ENCODE measurements at regions not wholly inside any gene's neighbourhood (a gene's known extent, or its start where the extent isn't known, plus 50 kb on each side); places are given as distances from the start of the nearest gene placed in this dataset.

- Histone ChIP-seq H2BK12ac (ENCODE audit: low read length in 2 of 2) (no peak overlapping the region), H3K4me1 (ENCODE audit: control insufficient read depth, insufficient read depth, low read depth, low read length) (no peaks in the 10 kb centered on the region), H3K27ac (ENCODE audit: low read length, poor library complexity, severe bottlenecking) (no peak overlapping the region), H2BK5ac (ENCODE audit: low read depth, low read length, poor library complexity, severe bottlenecking) (no peak overlapping the region), H3K23ac (ENCODE audit: low read length in 2 of 2) (no peak overlapping the region), H2BK15ac (ENCODE audit: low read depth, poor library complexity, severe bottlenecking) (no peak overlapping the region), H2BK120ac (ENCODE audit: low read depth, low read length) (no peak overlapping the region), H2AK5ac (ENCODE audit: low read length, severe bottlenecking) (no peak overlapping the region), H3K27me3 (ENCODE audit: control insufficient read depth in 1 of 2, insufficient read depth in 1 of 2, low read length in 2 of 2) (no peaks in the 10 kb centered on the region), H4K8ac (ENCODE audit: low read length) (no peak overlapping the region), H3K18ac (ENCODE audit: low read depth in 1 of 2, low read length in 2 of 2) (no peak overlapping the region), H3K9me3 (ENCODE audit: control insufficient read depth, low read length) (no peaks in the 10 kb centered on the region), H3K4me2 (ENCODE audit: low read length, poor library complexity, severe bottlenecking) (no peak overlapping the region), H3K14ac (ENCODE audit: low read length in 2 of 2) (no peak overlapping the region), H2AFZ (ENCODE audit: low read depth, low read length) (no peak overlapping the region), H3K4me3 (ENCODE audit: insufficient read depth in 1 of 2, low read depth in 1 of 2, low read length in 2 of 2) (no peak overlapping the region), H3K36me3 (ENCODE audit: control insufficient read depth in 1 of 2, insufficient read depth in 2 of 2, low read depth in 1 of 2, low read length in 2 of 2) (no peaks in the 10 kb centered on the region), H3K9ac (ENCODE audit: low read length) (no peak overlapping the region), H4K91ac (ENCODE audit: low read length) (no peak overlapping the region), H3K4ac (ENCODE audit: low read depth in 1 of 2, low read length in 2 of 2) (no peak overlapping the region), H3K79me1 (replicated peaks; ENCODE audit: low read length, poor library complexity, severe bottlenecking) (no peaks in the 10 kb centered on the region)
- no peak for DNase-seq
- WGBS: 55% methylated on average over 2 of the region's 3 CpGs
Observed at GRCh38 chr1:88014131-88014530, 669.9 kb upstream of the PKN2 start.

GRCh38 chr1:88016947-88017346 is 667.1 kb upstream of the PKN2 start:
- H3K23ac ChIP-seq (ENCODE audit: low read length in 2 of 2): no peak overlapping the region
- no peak overlapping the region for H2BK15ac ChIP-seq (ENCODE audit: low read depth, poor library complexity, severe bottlenecking)
- no peaks in the 10 kb centered on the region for H3K79me1 ChIP-seq (replicated peaks; ENCODE audit: low read length, poor library complexity, severe bottlenecking)
- no peak overlapping the region for H3K27ac ChIP-seq (ENCODE audit: low read length, poor library complexity, severe bottlenecking)
- H3K36me3 ChIP-seq (ENCODE audit: control insufficient read depth in 1 of 2, insufficient read depth in 2 of 2, low read depth in 1 of 2, low read length in 2 of 2): no peaks in the 10 kb centered on the region
- no peak overlapping the region for H3K18ac ChIP-seq (ENCODE audit: low read depth in 1 of 2, low read length in 2 of 2)
- no peak overlapping the region for H3K9ac ChIP-seq (ENCODE audit: low read length)
- H3K14ac ChIP-seq (ENCODE audit: low read length in 2 of 2): no peak overlapping the region
- no peaks in the 10 kb centered on the region for H3K27me3 ChIP-seq (ENCODE audit: control insufficient read depth in 1 of 2, insufficient read depth in 1 of 2, low read length in 2 of 2)
- no peak overlapping the region for H2AFZ ChIP-seq (ENCODE audit: low read depth, low read length)
- 70% methylated on average over 2 of the region's 3 CpGs for WGBS
- H2AK5ac ChIP-seq (ENCODE audit: low read length, severe bottlenecking): no peak overlapping the region
- H4K91ac ChIP-seq (ENCODE audit: low read length): no peak overlapping the region
- H2BK12ac ChIP-seq (ENCODE audit: low read length in 2 of 2): no peak overlapping the region
- H3K4me3 ChIP-seq (ENCODE audit: insufficient read depth in 1 of 2, low read depth in 1 of 2, low read length in 2 of 2): no peak overlapping the region
- DNase-seq: no peak
- no peak overlapping the region for H2BK5ac ChIP-seq (ENCODE audit: low read depth, low read length, poor library complexity, severe bottlenecking)
- no peaks in the 10 kb centered on the region for H3K9me3 ChIP-seq (ENCODE audit: control insufficient read depth, low read length)
- no peak overlapping the region for H4K8ac ChIP-seq (ENCODE audit: low read length)
- no peak overlapping the region for H2BK120ac ChIP-seq (ENCODE audit: low read depth, low read length)
- H3K4me2 ChIP-seq (ENCODE audit: low read length, poor library complexity, severe bottlenecking): no peak overlapping the region
- no peaks in the 10 kb centered on the region for H3K4me1 ChIP-seq (ENCODE audit: control insufficient read depth, insufficient read depth, low read depth, low read length)
- no peak overlapping the region for H3K4ac ChIP-seq (ENCODE audit: low read depth in 1 of 2, low read length in 2 of 2)

- Histone ChIP-seq H3K18ac (ENCODE audit: low read depth in 1 of 2, low read length in 2 of 2) (no peak overlapping the region), H4K91ac (ENCODE audit: low read length) (no peak overlapping the region), H2BK15ac (ENCODE audit: low read depth, poor library complexity, severe bottlenecking) (no peak overlapping the region), H2BK12ac (ENCODE audit: low read length in 2 of 2) (no peak overlapping the region), H3K4me2 (ENCODE audit: low read length, poor library complexity, severe bottlenecking) (no peak overlapping the region), H3K9ac (ENCODE audit: low read length) (no peak overlapping the region), H3K36me3 (ENCODE audit: control insufficient read depth in 1 of 2, insufficient read depth in 2 of 2, low read depth in 1 of 2, low read length in 2 of 2) (no peaks in the 10 kb centered on the region), H3K14ac (ENCODE audit: low read length in 2 of 2) (no peak overlapping the region), H3K9me3 (ENCODE audit: control insufficient read depth, low read length) (no peaks in the 10 kb centered on the region), H3K27me3 (ENCODE audit: control insufficient read depth in 1 of 2, insufficient read depth in 1 of 2, low read length in 2 of 2) (no peaks in the 10 kb centered on the region), H3K4ac (ENCODE audit: low read depth in 1 of 2, low read length in 2 of 2) (no peak overlapping the region), H2AFZ (ENCODE audit: low read depth, low read length) (no peak overlapping the region), H3K27ac (ENCODE audit: low read length, poor library complexity, severe bottlenecking) (no peak overlapping the region), H2AK5ac (ENCODE audit: low read length, severe bottlenecking) (no peak overlapping the region), H3K23ac (ENCODE audit: low read length in 2 of 2) (no peak overlapping the region), H3K79me1 (replicated peaks; ENCODE audit: low read length, poor library complexity, severe bottlenecking) (no peaks in the 10 kb centered on the region), H2BK120ac (ENCODE audit: low read depth, low read length) (no peak overlapping the region), H4K8ac (ENCODE audit: low read length) (no peak overlapping the region), H3K4me3 (ENCODE audit: insufficient read depth in 1 of 2, low read depth in 1 of 2, low read length in 2 of 2) (no peak overlapping the region), H2BK5ac (ENCODE audit: low read depth, low read length, poor library complexity, severe bottlenecking) (no peak overlapping the region), H3K4me1 (ENCODE audit: control insufficient read depth, insufficient read depth, low read depth, low read length) (no peaks in the 10 kb centered on the region)
- no peak for DNase-seq
- 0% methylated on average over 1 of the region's 1 CpG for WGBS
Observed at GRCh38 chr1:88021529-88021928, 662.5 kb upstream of the PKN2 start.

GRCh38 chr1:88022516-88022915 is 661.6 kb upstream of the PKN2 start:
- Histone ChIP-seq H2BK12ac (ENCODE audit: low read length in 2 of 2) (no peak overlapping the region), H3K18ac (ENCODE audit: low read depth in 1 of 2, low read length in 2 of 2) (no peak overlapping the region), H2AFZ (ENCODE audit: low read depth, low read length) (no peak overlapping the region), H3K27me3 (ENCODE audit: control insufficient read depth in 1 of 2, insufficient read depth in 1 of 2, low read length in 2 of 2) (no peaks in the 10 kb centered on the region), H3K79me1 (replicated peaks; ENCODE audit: low read length, poor library complexity, severe bottlenecking) (no peaks in the 10 kb centered on the region), H2AK5ac (ENCODE audit: low read length, severe bottlenecking) (no peak overlapping the region), H4K91ac (ENCODE audit: low read length) (no peak overlapping the region), H3K27ac (ENCODE audit: low read length, poor library complexity, severe bottlenecking) (no peak overlapping the region), H3K14ac (ENCODE audit: low read length in 2 of 2) (no peak overlapping the region), H3K9me3 (ENCODE audit: control insufficient read depth, low read length) (no peaks in the 10 kb centered on the region), H3K4me1 (ENCODE audit: control insufficient read depth, insufficient read depth, low read depth, low read length) (no peaks in the 10 kb centered on the region), H3K4me2 (ENCODE audit: low read length, poor library complexity, severe bottlenecking) (no peak overlapping the region), H2BK5ac (ENCODE audit: low read depth, low read length, poor library complexity, severe bottlenecking) (no peak overlapping the region), H3K9ac (ENCODE audit: low read length) (no peak overlapping the region), H2BK15ac (ENCODE audit: low read depth, poor library complexity, severe bottlenecking) (no peak overlapping the region), H2BK120ac (ENCODE audit: low read depth, low read length) (no peak overlapping the region), H3K23ac (ENCODE audit: low read length in 2 of 2) (no peak overlapping the region), H3K4me3 (ENCODE audit: insufficient read depth in 1 of 2, low read depth in 1 of 2, low read length in 2 of 2) (no peak overlapping the region), H4K8ac (ENCODE audit: low read length) (no peak overlapping the region), H3K4ac (ENCODE audit: low read depth in 1 of 2, low read length in 2 of 2) (no peak overlapping the region), H3K36me3 (ENCODE audit: control insufficient read depth in 1 of 2, insufficient read depth in 2 of 2, low read depth in 1 of 2, low read length in 2 of 2) (no peaks in the 10 kb centered on the region)
- no peak for DNase-seq
- WGBS: 85% methylated on average over 4 of the region's 4 CpGs
